NT2/D1 (cell line): ENCODE measurements at regions not wholly inside any gene's neighbourhood (a gene's known extent, or its start where the extent isn't known, plus 50 kb on each side); places are given as distances from the start of the nearest gene placed in this dataset.

Source experiments
- SUZ12 ChIP-seq: IDR thresholded peaks from 2 replicates; pipeline ENCODE4 v1.6.1; 2011; ENCODE audit not compliant: insufficient read length, insufficient read depth; ENCODE audit errors: extremely low read depth
- YY1 ChIP-seq: IDR thresholded peaks from 2 replicates; pipeline ENCODE4 v1.6.1; 2011; ENCODE audit not compliant: insufficient read length, insufficient read depth
- ZNF274 ChIP-seq: IDR thresholded peaks from 2 replicates; pipeline ENCODE4 v1.6.1; 2011; ENCODE audit warnings: mild to moderate bottlenecking, low read depth, low read length

GRCh38 chr11:70910835-70911234, 341.5 kb downstream of the SHANK2 start:
- TF ChIP-seq YY1 (no peak), ZNF274 (no peak), SUZ12 (no peak)
